KMS-11 (cell line): ENCODE measurements at regions not wholly inside any gene's neighbourhood (a gene's known extent, or its start where the extent isn't known, plus 50 kb on each side); places are given as distances from the start of the nearest gene placed in this dataset.

Source experiments
- H2AFZ ChIP-seq: fragments of 200-600 bp; sonication (generic); 2 replicates; pipeline ENCODE4 v1.6.1; 2016; ENCODE audit warnings: antibody characterized with exemption, mixed run types, low read depth
- H3K27ac ChIP-seq: fragments of 200-600 bp; sonication (generic); 2 replicates; pipeline ENCODE4 v1.6.1; 2016; ENCODE audit warnings: mild to moderate bottlenecking, mixed run types
- H3K27me3 ChIP-seq: fragments of 200-600 bp; sonication (generic); 2 replicates; pipeline ENCODE4 v1.6.1; 2017; ENCODE audit warnings: mild to moderate bottlenecking, low read depth, mixed run types, moderate library complexity; ENCODE audit not compliant: insufficient read depth
- H3K36me3 ChIP-seq: fragments of 200-600 bp; sonication (generic); 2 replicates; pipeline ENCODE4 v1.6.1; 2017; ENCODE audit warnings: mild to moderate bottlenecking, mixed run types; ENCODE audit not compliant: insufficient read depth
- H3K4me1 ChIP-seq: fragments of 200-600 bp; sonication (generic); 2 replicates; pipeline ENCODE4 v1.6.1; 2016; ENCODE audit warnings: mild to moderate bottlenecking, low read depth, mixed run types; ENCODE audit not compliant: poor library complexity, severe bottlenecking
- H3K4me2 ChIP-seq: fragments of 200-600 bp; sonication (generic); 2 replicates; pipeline ENCODE4 v1.7.0; 2016; ENCODE audit warnings: mild to moderate bottlenecking, mixed run types
- H3K4me3 ChIP-seq: fragments of 200-600 bp; sonication (generic); IDR thresholded peaks from 2 replicates; pipeline ENCODE4 v1.6.1; 2017; ENCODE audit warnings: low read depth, low read length, mixed read lengths; ENCODE audit not compliant: insufficient read depth
- H3K79me2 ChIP-seq: fragments of 200-600 bp; sonication (generic); 2 replicates; pipeline ENCODE4 v1.6.1; 2016; ENCODE audit warnings: low read depth, mixed run types; ENCODE audit not compliant: insufficient read depth
- H3K9ac ChIP-seq: fragments of 200-600 bp; sonication (generic); 2 replicates; pipeline ENCODE4 v1.6.1; 2016; ENCODE audit warnings: mild to moderate bottlenecking, mixed run types
- H4K20me1 ChIP-seq: fragments of 200-600 bp; sonication (generic); 2 replicates; pipeline ENCODE4 v1.6.1; 2016; ENCODE audit warnings: mild to moderate bottlenecking, mixed run types; ENCODE audit not compliant: insufficient read depth
- CTCF ChIP-seq: fragments of 200-600 bp; sonication (generic); conservative IDR thresholded peaks from 2 replicates; pipeline ENCODE4 v1.6.1; 2017; ENCODE audit warnings: low read depth, mild to moderate bottlenecking, antibody characterized with exemption, low read length, moderate library complexity, mixed read lengths

GRCh38 chr11:70605846-70606245, 207.5 kb downstream of the CTTN start:
- H3K27ac ChIP-seq = no peak overlapping the region
- no peaks in the 10 kb centered on the region for H3K27me3 ChIP-seq
- no peaks in the 10 kb centered on the region for H4K20me1 ChIP-seq
- H3K4me3 ChIP-seq = no peak overlapping the region
- H3K9ac ChIP-seq = no peak overlapping the region
- no peak for TF ChIP-seq CTCF
- no peak overlapping the region for H3K4me2 ChIP-seq
- no peaks in the 10 kb centered on the region for H3K36me3 ChIP-seq
- no peak overlapping the region for H2AFZ ChIP-seq
- H3K4me1 ChIP-seq = no peaks in the 10 kb centered on the region
- no peaks in the 10 kb centered on the region for H3K79me2 ChIP-seq

- Histone ChIP-seq H3K4me1 (no peaks in the 10 kb centered on the region), H3K36me3 (no peaks in the 10 kb centered on the region), H3K79me2 (no peaks in the 10 kb centered on the region), H3K9ac (no peak overlapping the region), H2AFZ (no peak overlapping the region), H4K20me1 (no peaks in the 10 kb centered on the region), H3K4me3 (no peak overlapping the region), H3K4me2 (no peak overlapping the region), H3K27ac (no peak overlapping the region), H3K27me3 (no peaks in the 10 kb centered on the region)
- no peak for TF ChIP-seq CTCF
Observed at GRCh38 chr11:70606248-70606950, 208.1 kb downstream of the CTTN start.

- H3K27ac ChIP-seq = no peak overlapping the region
- no peaks in the 10 kb centered on the region for H4K20me1 ChIP-seq
- H3K36me3 ChIP-seq = no peaks in the 10 kb centered on the region
- no peak overlapping the region for H3K9ac ChIP-seq
- H3K4me1 ChIP-seq = no peaks in the 10 kb centered on the region
- no peaks in the 10 kb centered on the region for H3K27me3 ChIP-seq
- no peaks in the 10 kb centered on the region for H3K79me2 ChIP-seq
- no peak overlapping the region for H2AFZ ChIP-seq
- no peak overlapping the region for H3K4me2 ChIP-seq
- no peak for TF ChIP-seq CTCF
- no peak overlapping the region for H3K4me3 ChIP-seq
Observed at GRCh38 chr11:70606951-70607330, 208.6 kb downstream of the CTTN start.

GRCh38 chr11:70607561-70607960, 209.2 kb downstream of the CTTN start:
- TF ChIP-seq CTCF = no peak
- Histone ChIP-seq H3K4me3 (no peak overlapping the region), H3K4me1 (no peaks in the 10 kb centered on the region), H3K27me3 (no peaks in the 10 kb centered on the region), H3K9ac (no peak overlapping the region), H3K4me2 (no peak overlapping the region), H3K79me2 (no peaks in the 10 kb centered on the region), H3K27ac (no peak overlapping the region), H3K36me3 (no peaks in the 10 kb centered on the region), H2AFZ (no peak overlapping the region), H4K20me1 (no peaks in the 10 kb centered on the region)
